Thyroid gland (tissue), 4 donors: ENCODE measurements at regions not wholly inside any gene's neighbourhood (a gene's known extent, or its start where the extent isn't known, plus 50 kb on each side); places are given as distances from the start of the nearest gene placed in this dataset.

Experiments
- DNase-seq, 2 donors: peaks; one replicate each; pipeline ENCODE4 v3.0.0-alpha.2; 2019
- H3K27ac ChIP-seq, 3 donors: fragments of 200-600 bp; sonication (generic); 1 replicate in 2 of 3; 2 replicates in 1 of 3; pipeline ENCODE4 v1.5.1; 2016 to 2019; ENCODE audit warnings: mild to moderate bottlenecking in 1 of 3, moderate library complexity in 1 of 3
- H3K27me3 ChIP-seq: fragments of 200-600 bp; sonication (generic); one replicate; pipeline ENCODE4 v1.5.1; 2019
- H3K36me3 ChIP-seq, 2 donors: fragments of 200-600 bp; sonication (generic); one replicate each; pipeline ENCODE4 v1.5.1; 2016 to 2019
- H3K4me1 ChIP-seq, 2 donors: fragments of 200-600 bp; sonication (generic); one replicate each; pipeline ENCODE4 v1.5.1; 2017 to 2019
- H3K4me3 ChIP-seq, 3 donors: fragments of 200-600 bp; sonication (generic); replicated peaks in 1 of 3; 1 replicate in 2 of 3; 2 replicates in 1 of 3; pipeline ENCODE4 v1.5.1; 2016; ENCODE audit warnings: mild to moderate bottlenecking in 1 of 3
- H3K9me3 ChIP-seq: fragments of 200-600 bp; sonication (generic); one replicate; pipeline ENCODE4 v1.5.1; 2017
- CTCF ChIP-seq, 6 experiments: fragments of 200-600 bp in 3 of 6; fragments of 450-650 bp in 3 of 6; sonication (generic) in 3 of 6; IDR thresholded peaks; one replicate each; pipeline ENCODE4 v1.5.1; 2016 to 2019; ENCODE audit warnings: antibody characterized with exemption in 6 of 6, mild to moderate bottlenecking in 2 of 6, inconsistent platforms in 1 of 6, moderate library complexity in 1 of 6
- POLR2A ChIP-seq, 2 donors: fragments of 450-650 bp; IDR thresholded peaks; one replicate each; pipeline ENCODE4 v1.6.1; 2017; ENCODE audit warnings: antibody characterized with exemption in 2 of 2, mild to moderate bottlenecking in 2 of 2, moderate library complexity in 1 of 2
- WGBS, 2 donors: methylation state at CpG; one replicate each; pipeline ENCODE4 v1.1.5; 2017; 5-methylcytosine and 5-hydroxymethylcytosine counted together
- intact Hi-C: fragments of 100-400 bp; cut with DNase I; formaldehyde crosslinking; loops from one replicate; pipeline ENCODE4 v1.15.1; 2023

GRCh38 chr12:61854902-61855301 lies 405.3 kb upstream of the USP15 start:
- Histone ChIP-seq H3K4me1 (no peaks in the 10 kb centered on the region), H3K27me3 (no peaks in the 10 kb centered on the region), H3K36me3 (no peaks in the 10 kb centered on the region), H3K27ac (no peak overlapping the region), H3K9me3 (no peaks in the 10 kb centered on the region), H3K4me3 (no peak overlapping the region)
- DNase-seq, result no peak
- TF ChIP-seq CTCF (IDR thresholded peaks at IDR 0.05), result no peak
- no peak for TF ChIP-seq POLR2A (IDR thresholded peaks at IDR 0.05)
- intact Hi-C loops, result no loop called here

DNA sequence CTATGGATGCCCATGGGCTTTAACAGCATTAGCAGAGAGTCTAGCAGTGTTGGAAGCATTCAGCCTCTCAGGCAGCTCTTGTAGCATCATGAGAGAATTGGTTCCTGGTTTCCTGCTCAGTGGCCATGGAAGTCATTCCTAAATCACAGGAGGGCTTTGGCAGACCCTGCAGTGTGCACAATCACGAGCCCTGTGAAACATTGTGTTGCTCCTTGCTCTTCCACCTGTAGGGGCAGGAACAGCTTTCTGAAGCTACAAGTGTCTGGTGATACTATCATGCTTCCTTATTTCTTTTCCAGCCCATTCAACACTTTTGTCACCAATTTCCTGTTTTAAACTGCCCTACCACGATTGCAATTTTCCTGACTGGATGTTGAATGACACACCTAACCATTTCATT lies 402.2 kb upstream of the USP15 start:
- no peak for TF ChIP-seq POLR2A (IDR thresholded peaks at IDR 0.05)
- TF ChIP-seq CTCF (IDR thresholded peaks at IDR 0.05), result no peak
- intact Hi-C loops, result no loop called here
- no peaks in the 10 kb centered on the region for H3K4me1 ChIP-seq
- H3K27me3 ChIP-seq, result no peaks in the 10 kb centered on the region
- H3K36me3 ChIP-seq, result no peaks in the 10 kb centered on the region
- no peak for DNase-seq
- no peak overlapping the region for H3K4me3 ChIP-seq
- no peak overlapping the region for H3K27ac ChIP-seq
- H3K9me3 ChIP-seq, result no peaks in the 10 kb centered on the region
- 72 to 78% methylated on average over 2 of the region's 2 CpGs for WGBS, 2 donors

DNA sequence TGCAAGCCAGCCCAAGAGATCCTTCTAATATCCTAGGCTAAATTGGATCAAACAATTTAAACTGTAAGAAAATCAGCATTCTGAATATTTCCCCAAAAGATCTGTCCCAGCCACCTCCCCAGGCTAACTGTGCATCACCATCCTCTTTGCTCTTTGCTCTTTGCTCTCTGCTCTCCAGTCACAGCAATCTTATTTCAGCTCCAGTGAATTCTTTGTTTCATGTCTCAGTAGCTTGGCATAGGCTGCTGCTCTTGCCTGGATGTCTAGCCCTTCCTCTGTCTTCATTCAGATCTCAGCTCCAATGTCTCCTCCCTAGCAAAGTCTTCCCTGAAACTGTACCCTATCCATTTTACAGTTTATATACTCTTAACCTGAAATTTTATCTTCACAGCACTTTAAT lies 399.8 kb upstream of the USP15 start:
- TF ChIP-seq POLR2A (IDR thresholded peaks at IDR 0.05) (no peak), CTCF (IDR thresholded peaks at IDR 0.05) (no peak)

GRCh38 chr12:61862986-61863385 lies 397.2 kb upstream of the USP15 start:
- intact Hi-C loops, result no loop called here
- Histone ChIP-seq H3K36me3 (no peaks in the 10 kb centered on the region), H3K4me3 (no peak overlapping the region), H3K9me3 (no peaks in the 10 kb centered on the region), H3K4me1 (no peaks in the 10 kb centered on the region), H3K27ac (no peak overlapping the region), H3K27me3 (no peaks in the 10 kb centered on the region)
- WGBS, 2 donors, result 75 to 80% methylated on average over 2 of the region's 2 CpGs
- TF ChIP-seq CTCF (IDR thresholded peaks at IDR 0.05) (no peak), POLR2A (IDR thresholded peaks at IDR 0.05) (no peak)
- DNase-seq, result no peak

More for the DNA sequence above, 399.8 kb upstream of the USP15 start:
- Histone ChIP-seq H3K9me3 (no peaks in the 10 kb centered on the region), H3K4me1 (no peaks in the 10 kb centered on the region), H3K27me3 (no peaks in the 10 kb centered on the region), H3K27ac (no peak overlapping the region), H3K36me3 (no peaks in the 10 kb centered on the region), H3K4me3 (no peak overlapping the region)
- no peak for DNase-seq
- intact Hi-C loops, result no loop called here

DNA sequence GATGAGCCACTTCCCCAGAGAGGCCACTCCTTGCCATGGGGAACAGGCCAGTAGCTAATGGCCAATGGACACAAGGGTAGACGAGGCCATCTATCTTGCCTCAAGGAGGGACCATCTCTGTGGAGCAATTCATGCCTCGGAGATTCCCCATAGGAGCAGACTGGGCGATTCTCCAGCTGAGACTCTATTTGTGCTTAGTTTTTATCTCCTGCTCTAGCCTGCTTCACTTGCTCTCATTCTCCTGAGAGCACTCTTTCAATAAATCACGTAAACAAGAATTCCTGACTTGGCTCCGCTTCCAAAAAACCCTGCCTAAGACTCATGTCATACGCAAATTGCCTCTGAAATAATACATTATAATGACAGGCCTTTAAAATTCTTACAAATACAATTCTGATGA lies 396.4 kb upstream of the USP15 start:
- TF ChIP-seq CTCF (IDR thresholded peaks at IDR 0.05), result no peak
- no peak for TF ChIP-seq POLR2A (IDR thresholded peaks at IDR 0.05)
- Histone ChIP-seq H3K27me3 (no peaks in the 10 kb centered on the region), H3K36me3 (no peaks in the 10 kb centered on the region), H3K4me3 (no peak overlapping the region), H3K4me1 (no peaks in the 10 kb centered on the region), H3K9me3 (no peaks in the 10 kb centered on the region), H3K27ac (no peak overlapping the region)
- no peak for DNase-seq
- 59 to 60% methylated on average over 6 of the region's 6 CpGs for WGBS, 2 donors
- intact Hi-C loops, result no loop called here
